PC-3 (cell line): ENCODE measurements at regions not wholly inside any gene's neighbourhood (a gene's known extent, or its start where the extent isn't known, plus 50 kb on each side); places are given as distances from the start of the nearest gene placed in this dataset.

Source experiments
- ATAC-seq: fragments of 200-7000 bp; cut with Tn5 transposase; 2 replicates; pipeline ENCODE4 v1.9.1; 2020; ENCODE audit warnings: mild to moderate bottlenecking, moderate library complexity
- BruUV-seq: library from RNA; stranded (reverse); fragments of 400-500 nt; replicated peaks from 2 replicates; lab custom pipeline; 2021; lab: Mats Ljungman, UMichigan
- CTCF ChIA-PET: fragments of 300-600 bp; sonication (Branson Sonifier 250); formaldehyde crosslinking; loops from one replicate; lab custom pipeline; 2022; ENCODE audit warnings: antibody characterized with exemption; lab: Charles Lee
- POLR2A ChIA-PET: fragments of 300-600 bp; sonication (Branson Sonifier 250); formaldehyde crosslinking; loops from one replicate; lab custom pipeline; 2022; ENCODE audit warnings: antibody characterized with exemption; ENCODE audit not compliant: unreplicated experiment; lab: Charles Lee
- DNase-seq: peaks from one replicate; pipeline ENCODE4 v3.0.0-alpha.2; 2015
- H2AFZ ChIP-seq: fragments of 300-600 bp; sonication (generic); 2 replicates; pipeline ENCODE4 v1.6.0; 2016; ENCODE audit warnings: antibody characterized with exemption, low read length
- H3F3A ChIP-seq: fragments of 300-600 bp; sonication (generic); one replicate; pipeline ENCODE4 v1.6.0; 2017; ENCODE audit warnings: antibody characterized with exemption, low read length, control low read depth, mild to moderate bottlenecking; ENCODE audit not compliant: unreplicated experiment
- H3K27ac ChIP-seq: fragments of 300-600 bp; sonication (generic); 2 replicates; pipeline ENCODE4 v1.5.1; 2016; ENCODE audit warnings: mild to moderate bottlenecking, low read length
- H3K27me3 ChIP-seq: fragments of 300-600 bp; sonication (generic); 2 replicates; pipeline ENCODE4 v1.6.1; 2016; ENCODE audit warnings: low read length, mixed read lengths
- H3K36me3 ChIP-seq: fragments of 300-600 bp; sonication (generic); 2 replicates; pipeline ENCODE4 v1.6.1; 2016; ENCODE audit warnings: low read depth, mixed run types, low read length, mixed read lengths
- H3K4me1 ChIP-seq: fragments of 300-600 bp; sonication (generic); 2 replicates; pipeline ENCODE4 v1.5.1; 2016; ENCODE audit warnings: low read length; ENCODE audit not compliant: insufficient read depth
- H3K4me2 ChIP-seq: fragments of 300-600 bp; sonication (generic); 2 replicates; pipeline ENCODE4 v1.6.0; 2016; ENCODE audit warnings: low read length
- H3K4me3 ChIP-seq: fragments of 300-600 bp; sonication (generic); 2 replicates; pipeline ENCODE4 v1.5.1; 2016; ENCODE audit warnings: mild to moderate bottlenecking, low read length, mixed read lengths
- H3K79me2 ChIP-seq: fragments of 300-600 bp; sonication (generic); 2 replicates; pipeline ENCODE4 v1.6.1; 2017; ENCODE audit warnings: low read length, mixed read lengths
- H3K9ac ChIP-seq: fragments of 300-600 bp; sonication (generic); 2 replicates; pipeline ENCODE4 v1.6.0; 2016; ENCODE audit warnings: mild to moderate bottlenecking, low read length
- H3K9me2 ChIP-seq: fragments of 300-600 bp; sonication (generic); replicated peaks from 2 replicates; pipeline ENCODE4 v1.6.1; 2016; ENCODE audit warnings: mixed run types, low read length, mixed read lengths
- H3K9me3 ChIP-seq: fragments of 300-600 bp; sonication (generic); 2 replicates; pipeline ENCODE4 v1.6.1; 2016; ENCODE audit warnings: low read length, mixed read lengths
- H4K20me1 ChIP-seq: fragments of 300-600 bp; sonication (generic); 2 replicates; pipeline ENCODE4 v1.6.1; 2016; ENCODE audit warnings: low read length, mixed read lengths
- EZH2 ChIP-seq: fragments of 300-600 bp; sonication (generic); IDR thresholded peaks from one replicate; pipeline ENCODE4 v1.6.1; 2017; ENCODE audit warnings: antibody characterized with exemption, mild to moderate bottlenecking, low read length; ENCODE audit not compliant: unreplicated experiment
- EZH2phosphoT487 ChIP-seq: fragments of 300-600 bp; sonication (generic); IDR thresholded peaks from 2 replicates; pipeline ENCODE4 v1.6.1; 2018; ENCODE audit warnings: mild to moderate bottlenecking, antibody characterized with exemption, low read length, borderline replicate concordance
- intact Hi-C: fragments of 100-400 bp; cut with micrococcal nuclease; formaldehyde crosslinking; loops from 2 replicates; pipeline ENCODE4 v1.9.0; 2023
- TF ChIP-seq, protein P1 (sequence below): fragments of 300-600 bp; sonication (generic); conservative IDR thresholded peaks from 2 replicates; pipeline ENCODE4 v1.5.1; 2017; ENCODE audit warnings: antibody characterized with exemption, low read depth, mild to moderate bottlenecking, low read length

DNA sequence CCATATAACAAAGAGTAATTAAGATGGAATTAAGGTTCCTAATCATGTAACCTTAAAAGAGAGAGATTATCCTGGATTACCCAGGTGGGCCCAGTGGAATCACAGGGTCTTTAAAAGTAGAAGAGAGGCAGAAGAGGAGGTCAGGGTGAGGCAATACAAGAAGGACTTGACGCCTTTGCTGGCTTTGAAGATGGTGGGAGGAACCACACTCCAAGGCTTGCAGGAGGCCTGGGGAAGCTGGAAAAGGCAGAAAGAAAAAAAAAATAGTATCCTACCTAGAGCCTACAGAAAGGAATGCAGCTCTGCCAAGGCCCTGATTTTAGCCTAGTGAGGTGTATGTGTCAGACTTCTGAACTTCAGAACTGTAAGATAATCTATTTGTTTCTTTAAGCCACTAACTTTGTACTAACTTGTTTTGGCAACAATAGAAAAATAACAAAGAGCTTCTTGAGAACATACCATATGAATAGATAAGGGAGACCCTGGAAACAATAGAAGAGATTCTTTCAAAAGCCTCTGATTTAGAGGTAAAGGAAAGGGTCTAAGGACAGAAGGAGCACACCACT lies 229.9 kb upstream of the TTC29 start:
- Histone ChIP-seq H3K27me3 (no peaks in the 10 kb centered on the region), H3K36me3 (no peaks in the 10 kb centered on the region), H3K9me3 (no peaks in the 10 kb centered on the region), H3K4me2 (no peak overlapping the region), H3K79me2 (no peaks in the 10 kb centered on the region), H3F3A (no peaks in the 10 kb centered on the region), H3K27ac (no peak overlapping the region), H3K9me2 (no peaks in the 10 kb centered on the region), H2AFZ (no peak overlapping the region), H3K9ac (no peak overlapping the region), H4K20me1 (no peaks in the 10 kb centered on the region), H3K4me3 (no peak overlapping the region), H3K4me1 (no peaks in the 10 kb centered on the region)
- DNase-seq (no peak), ATAC-seq (no peak)
- ChIA-PET POLR2A (no interaction called here), CTCF (no interaction called here)
- TF ChIP-seq, protein P1, sequence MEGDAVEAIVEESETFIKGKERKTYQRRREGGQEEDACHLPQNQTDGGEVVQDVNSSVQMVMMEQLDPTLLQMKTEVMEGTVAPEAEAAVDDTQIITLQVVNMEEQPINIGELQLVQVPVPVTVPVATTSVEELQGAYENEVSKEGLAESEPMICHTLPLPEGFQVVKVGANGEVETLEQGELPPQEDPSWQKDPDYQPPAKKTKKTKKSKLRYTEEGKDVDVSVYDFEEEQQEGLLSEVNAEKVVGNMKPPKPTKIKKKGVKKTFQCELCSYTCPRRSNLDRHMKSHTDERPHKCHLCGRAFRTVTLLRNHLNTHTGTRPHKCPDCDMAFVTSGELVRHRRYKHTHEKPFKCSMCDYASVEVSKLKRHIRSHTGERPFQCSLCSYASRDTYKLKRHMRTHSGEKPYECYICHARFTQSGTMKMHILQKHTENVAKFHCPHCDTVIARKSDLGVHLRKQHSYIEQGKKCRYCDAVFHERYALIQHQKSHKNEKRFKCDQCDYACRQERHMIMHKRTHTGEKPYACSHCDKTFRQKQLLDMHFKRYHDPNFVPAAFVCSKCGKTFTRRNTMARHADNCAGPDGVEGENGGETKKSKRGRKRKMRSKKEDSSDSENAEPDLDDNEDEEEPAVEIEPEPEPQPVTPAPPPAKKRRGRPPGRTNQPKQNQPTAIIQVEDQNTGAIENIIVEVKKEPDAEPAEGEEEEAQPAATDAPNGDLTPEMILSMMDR: no peak
- TF ChIP-seq EZH2 (no peak), EZH2phosphoT487 (no peak)
- intact Hi-C loops: no loop called here
- no TSS peak for BruUV-seq

DNA sequence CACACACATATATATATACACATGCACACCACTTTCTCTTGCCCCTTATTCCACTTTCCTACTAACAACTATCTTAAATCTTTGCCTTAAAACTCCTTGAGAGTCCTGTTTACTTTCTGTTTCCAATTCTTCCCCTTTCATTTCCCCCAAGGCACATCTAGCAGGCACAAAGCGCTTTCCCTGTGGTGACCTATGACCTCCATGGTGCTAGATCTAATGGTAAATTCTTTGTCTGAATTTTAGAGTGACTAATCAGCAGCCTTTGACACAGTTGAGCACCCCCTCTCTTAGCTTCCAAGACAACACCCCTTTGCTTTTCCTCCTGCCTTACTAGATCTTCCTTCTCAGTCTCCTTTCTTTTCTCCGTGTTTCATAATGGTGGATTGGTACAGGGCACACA lies 236.4 kb upstream of the TTC29 start:
- ChIA-PET POLR2A (no interaction called here), CTCF (no interaction called here)
- Histone ChIP-seq H3F3A (no peaks in the 10 kb centered on the region), H3K27me3 (no peaks in the 10 kb centered on the region), H3K4me1 (no peaks in the 10 kb centered on the region), H3K9ac (no peak overlapping the region), H4K20me1 (no peaks in the 10 kb centered on the region), H3K4me3 (no peak overlapping the region), H3K9me3 (no peaks in the 10 kb centered on the region), H3K9me2 (no peaks in the 10 kb centered on the region), H3K27ac (no peak overlapping the region), H3K79me2 (no peaks in the 10 kb centered on the region), H3K4me2 (no peak overlapping the region), H3K36me3 (no peaks in the 10 kb centered on the region), H2AFZ (no peak overlapping the region)
- ATAC-seq (no peak), DNase-seq (no peak)
- BruUV-seq: no TSS peak
- intact Hi-C loops: no loop called here
- no peak for TF ChIP-seq EZH2phosphoT487
- TF ChIP-seq, protein P1: no peak
- no peak for TF ChIP-seq EZH2

DNA sequence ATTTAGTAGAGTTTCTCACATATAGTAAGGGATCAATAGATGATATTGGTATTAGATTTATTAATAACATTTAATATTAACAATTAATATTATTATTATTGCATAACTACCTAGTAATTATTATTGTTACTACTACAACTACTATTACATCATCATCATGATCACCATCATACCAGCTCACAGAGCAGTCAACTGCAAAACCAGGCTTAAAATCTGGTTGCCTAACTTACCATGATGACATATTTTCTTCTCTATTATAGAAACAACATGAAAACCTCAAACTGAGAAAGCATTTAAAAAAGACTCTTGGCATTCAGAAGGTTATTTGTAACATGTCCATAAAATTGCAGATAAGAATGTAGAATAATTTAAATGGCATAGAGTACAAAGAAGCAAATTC lies 247.0 kb upstream of the TTC29 start:
- Histone ChIP-seq H3K4me2 (no peak overlapping the region), H3K4me1 (no peaks in the 10 kb centered on the region), H3K79me2 (no peaks in the 10 kb centered on the region), H3K27ac (no peak overlapping the region), H3K27me3 (no peaks in the 10 kb centered on the region), H3K4me3 (no peak overlapping the region), H2AFZ (no peak overlapping the region), H3K9ac (no peak overlapping the region), H3F3A (no peaks in the 10 kb centered on the region), H3K9me3 (no peaks in the 10 kb centered on the region), H3K36me3 (no peaks in the 10 kb centered on the region), H3K9me2 (no peaks in the 10 kb centered on the region), H4K20me1 (no peaks in the 10 kb centered on the region)
- ChIA-PET POLR2A (no interaction called here), CTCF (no interaction called here)
- ATAC-seq (no peak), DNase-seq (no peak)
- BruUV-seq: no TSS peak
- TF ChIP-seq, protein P1: no peak
- no peak for TF ChIP-seq EZH2
- no peak for TF ChIP-seq EZH2phosphoT487
- intact Hi-C loops: no loop called here
